Liver (tissue), 3 donors: ENCODE measurements at regions not wholly inside any gene's neighbourhood (a gene's known extent, or its start where the extent isn't known, plus 50 kb on each side); places are given as distances from the start of the nearest gene placed in this dataset.

ENCODE experiments used
- ATF3 ChIP-seq: IDR thresholded peaks from 2 replicates; pipeline ENCODE4 v1.6.1; 2016; ENCODE audit warnings: antibody characterized with exemption
- CTCF ChIP-seq: fragments of 150-350 bp; IDR thresholded peaks from 2 replicates; pipeline ENCODE4 v1.5.1; 2017; ENCODE audit warnings: improper control_type of control experiment, low read depth, low read length; ENCODE audit not compliant: missing input control
- FOXA2 ChIP-seq: IDR thresholded peaks from 2 replicates; pipeline ENCODE4 v1.6.1; 2016; ENCODE audit warnings: antibody characterized with exemption
- GABPA ChIP-seq, 2 donors: IDR thresholded peaks in 1 of 2; conservative IDR thresholded peaks in 1 of 2; 2 replicates each; pipeline ENCODE4 v1.6.1; 2016; ENCODE audit warnings: antibody characterized with exemption in 2 of 2, mild to moderate bottlenecking in 1 of 2, moderate library complexity in 1 of 2
- HNF4A ChIP-seq, 2 donors: conservative IDR thresholded peaks; 2 replicates each; pipeline ENCODE4 v1.6.1; 2016; ENCODE audit warnings: antibody characterized with exemption in 2 of 2, mild to moderate bottlenecking in 2 of 2
- HNF4G ChIP-seq: IDR thresholded peaks from 2 replicates; pipeline ENCODE4 v1.6.1; 2016; ENCODE audit warnings: antibody characterized with exemption
- JUND ChIP-seq, 2 donors: IDR thresholded peaks; 2 replicates each; pipeline ENCODE4 v1.6.1; 2016; ENCODE audit warnings: antibody characterized with exemption in 2 of 2
- MAX ChIP-seq: IDR thresholded peaks from 2 replicates; pipeline ENCODE4 v1.6.1; 2016; ENCODE audit warnings: antibody characterized with exemption
- RAD21 ChIP-seq, 2 donors: IDR thresholded peaks; 2 replicates each; pipeline ENCODE4 v1.6.1; 2016; ENCODE audit warnings: antibody characterized with exemption in 2 of 2, mild to moderate bottlenecking in 2 of 2
- REST ChIP-seq: IDR thresholded peaks from 2 replicates; pipeline ENCODE4 v1.6.1; 2016; ENCODE audit warnings: antibody characterized with exemption, mild to moderate bottlenecking
- SP1 ChIP-seq: IDR thresholded peaks from 2 replicates; pipeline ENCODE4 v1.6.1; 2018; ENCODE audit warnings: antibody characterized with exemption, mild to moderate bottlenecking
- TAF1 ChIP-seq: conservative IDR thresholded peaks from 2 replicates; pipeline ENCODE4 v1.6.1; 2016; ENCODE audit warnings: antibody characterized with exemption, mild to moderate bottlenecking
- YY1 ChIP-seq: IDR thresholded peaks from 2 replicates; pipeline ENCODE4 v1.6.1; 2016; ENCODE audit warnings: antibody characterized with exemption, mild to moderate bottlenecking
- donor health status: healthy.
- donor health status: healthy.

GRCh38 chr12:131192951-131193350 is 239.2 kb downstream of the ADGRD1 start:
- no peak for TF ChIP-seq GABPA (IDR thresholded peaks at IDR 0.05 in 1 of 2, conservative IDR thresholded peaks at IDR 0.05 in 1 of 2)
- no peak for TF ChIP-seq CTCF
- no peak for TF ChIP-seq TAF1
- TF ChIP-seq JUND (IDR thresholded peaks at IDR 0.05) = no peak
- no peak for TF ChIP-seq ATF3
- TF ChIP-seq HNF4A (conservative IDR thresholded peaks at IDR 0.05) = no peak
- no peak for TF ChIP-seq REST
- no peak for TF ChIP-seq MAX
- no peak for TF ChIP-seq HNF4G
- no peak for TF ChIP-seq SP1
- TF ChIP-seq YY1 = no peak
- no peak for TF ChIP-seq RAD21 (IDR thresholded peaks at IDR 0.05)
- no peak for TF ChIP-seq FOXA2
